Bronchial epithelial cell (primary cell): ENCODE measurements at regions not wholly inside any gene's neighbourhood (a gene's known extent, or its start where the extent isn't known, plus 50 kb on each side); places are given as distances from the start of the nearest gene placed in this dataset.

Experiments
- DNase-seq: peaks from one replicate; pipeline ENCODE4 v3.0.0-alpha.2; 2010; ENCODE audit warnings: low read depth
- FAIRE-seq: peaks from 2 replicates; lab custom pipeline; 2011; peaks lifted over from hg19 to GRCh38; lab: Jason Lieb, UNC
- H3K27me3 ChIP-seq: 2 replicates; pipeline ENCODE4 v1.5.1; 2011; ENCODE audit warnings: low read length; ENCODE audit not compliant: control insufficient read depth, insufficient read depth
- H3K36me3 ChIP-seq: 2 replicates; pipeline ENCODE4 v1.5.1; 2011; ENCODE audit warnings: low read length; ENCODE audit not compliant: control insufficient read depth, insufficient read depth
- H3K4me3 ChIP-seq: 2 replicates; pipeline ENCODE4 v1.5.1; 2011; ENCODE audit warnings: mild to moderate bottlenecking, low read depth, low read length, control low read depth
- CTCF ChIP-seq: IDR thresholded peaks from 2 replicates; pipeline ENCODE4 v1.5.1; 2011; ENCODE audit warnings: mild to moderate bottlenecking, moderate library complexity, low read length, control low read depth, inconsistent platforms; ENCODE audit not compliant: insufficient read depth, severe bottlenecking

DNA sequence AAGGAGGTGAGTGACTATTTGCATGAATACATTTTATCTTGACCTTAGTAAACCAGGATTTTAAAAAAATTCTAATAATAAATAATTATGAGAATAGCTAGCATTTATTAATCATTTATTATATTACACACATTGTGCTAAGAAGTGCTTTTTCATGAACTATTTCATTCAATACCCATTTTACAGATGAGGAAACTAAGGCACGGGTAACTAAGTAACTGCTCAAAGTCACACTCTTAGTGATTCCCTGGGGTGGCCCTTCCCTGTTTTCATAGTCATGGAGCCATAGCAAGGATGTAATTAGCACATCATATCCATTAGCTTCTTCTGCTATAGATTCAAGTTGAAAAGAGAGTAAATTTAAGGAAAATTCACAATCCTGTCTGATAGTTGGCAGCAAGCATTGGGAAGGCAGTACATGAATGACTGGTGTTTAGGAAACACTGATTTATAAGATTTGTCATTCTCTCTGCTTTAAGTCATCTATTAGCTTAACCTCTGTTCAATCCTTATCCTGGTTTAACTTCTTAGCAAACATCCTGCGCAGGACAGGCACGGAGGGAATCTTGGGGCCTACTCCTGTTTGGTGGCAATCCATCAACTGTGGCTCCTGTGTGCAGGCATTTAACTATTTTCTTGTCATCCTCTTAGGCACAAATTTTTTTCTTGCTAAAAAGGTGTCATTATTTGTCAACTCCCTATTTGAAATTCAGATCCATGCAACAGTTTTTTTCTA lies 68.3 kb downstream of the RIN2 start:
- FAIRE-seq (no peak), DNase-seq (no peak)
- H3K27me3 ChIP-seq, result no peaks in the 10 kb centered on the region
- no peaks in the 10 kb centered on the region for H3K36me3 ChIP-seq
- TF ChIP-seq CTCF, result no peak
- H3K4me3 ChIP-seq, result no peak overlapping the region

- FAIRE-seq, result no peak
- no peak overlapping the region for H3K4me3 ChIP-seq
- TF ChIP-seq CTCF, result no peak
- no peak for DNase-seq
- no peaks in the 10 kb centered on the region for H3K27me3 ChIP-seq
- H3K36me3 ChIP-seq, result no peaks in the 10 kb centered on the region
Observed at GRCh38 chr20:19827818-19828217, 69.8 kb downstream of the RIN2 start.

- Histone ChIP-seq H3K36me3 (no peaks in the 10 kb centered on the region), H3K4me3 (no peak overlapping the region), H3K27me3 (no peaks in the 10 kb centered on the region)
- DNase-seq (peak; percentile 68), FAIRE-seq (peak; percentile 13)
- TF ChIP-seq CTCF, result peak; percentile 53
Observed at GRCh38 chr20:19828232-19828631, 70.2 kb downstream of the RIN2 start.

- Histone ChIP-seq H3K36me3 (no peaks in the 10 kb centered on the region), H3K27me3 (no peaks in the 10 kb centered on the region), H3K4me3 (no peak overlapping the region)
- FAIRE-seq (no peak), DNase-seq (no peak)
- TF ChIP-seq CTCF, result no peak
Observed at GRCh38 chr20:19830211-19830785, 72.2 kb downstream of the RIN2 start.

DNA sequence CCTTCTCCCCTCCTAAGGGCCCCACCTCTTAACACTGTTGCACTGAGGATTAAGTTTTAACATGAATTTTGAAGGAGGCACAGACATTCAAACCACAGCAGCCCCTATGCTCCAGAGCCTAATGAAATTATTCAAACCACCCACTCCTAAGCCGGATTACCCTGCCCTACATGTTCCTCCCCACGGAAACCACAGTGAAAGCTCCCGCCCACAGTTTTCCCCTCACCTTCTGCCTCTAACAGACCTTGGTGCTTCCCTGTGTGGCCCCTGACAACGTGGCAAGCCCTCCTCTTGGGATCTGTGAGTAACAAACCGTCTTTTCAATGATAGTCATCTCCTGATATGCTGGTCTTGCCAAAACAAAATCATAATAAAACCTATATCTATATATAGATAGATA lies 74.8 kb downstream of the RIN2 start:
- Histone ChIP-seq H3K4me3 (no peak overlapping the region), H3K36me3 (no peaks in the 10 kb centered on the region), H3K27me3 (no peaks in the 10 kb centered on the region)
- no peak for TF ChIP-seq CTCF
- DNase-seq, result no peak
- no peak for FAIRE-seq

DNA sequence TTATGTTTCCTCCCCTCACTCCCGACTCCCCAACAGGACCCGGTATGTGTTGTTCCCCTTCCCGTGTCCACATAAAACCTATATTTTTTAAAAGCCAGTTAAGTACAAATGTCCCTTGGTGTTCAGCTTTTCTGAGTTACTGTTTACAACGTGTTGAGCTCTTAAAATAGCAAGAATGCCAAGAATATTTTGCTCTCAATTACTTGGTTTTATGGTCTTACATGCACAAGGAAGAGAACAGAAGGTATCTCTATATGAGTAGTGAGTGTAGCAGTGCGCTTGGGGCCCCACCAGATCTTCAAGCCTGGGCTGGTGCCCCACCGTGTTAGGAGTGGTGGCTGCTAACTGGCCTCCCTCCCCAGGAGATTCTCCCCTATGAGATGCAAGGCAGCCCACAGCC lies 75.3 kb downstream of the RIN2 start:
- H3K4me3 ChIP-seq, result no peak overlapping the region
- DNase-seq (no peak), FAIRE-seq (no peak)
- no peaks in the 10 kb centered on the region for H3K27me3 ChIP-seq
- no peak for TF ChIP-seq CTCF
- H3K36me3 ChIP-seq, result no peaks in the 10 kb centered on the region
